Natural killer cell (primary cell): ENCODE measurements at regions not wholly inside any gene's neighbourhood (a gene's known extent, or its start where the extent isn't known, plus 50 kb on each side); places are given as distances from the start of the nearest gene placed in this dataset.

Experiments used
- ATAC-seq, 3 donors: fragments of 150-1000 bp in 2 of 3; fragments of 200-7000 bp in 1 of 3; cut with Tn5 transposase; 1 replicate in 1 of 3; 2 replicates in 2 of 3; pipeline ENCODE4 v1.10.0; 2021; ENCODE audit warnings: mild to moderate bottlenecking in 2 of 3, moderate library complexity in 2 of 3
- DNase-seq, 2 donors: peaks; one replicate each; pipeline versions ENCODE4 v3.0.0 to v3.0.0-alpha.2; 2013 to 2021; ENCODE audit warnings: mixed read lengths in 1 of 2
- H3K27ac ChIP-seq: one replicate; pipeline ENCODE4 v1.5.1; 2013; ENCODE audit warnings: mild to moderate bottlenecking, low read length
- H3K27me3 ChIP-seq: one replicate; pipeline ENCODE4 v1.6.1; 2013; ENCODE audit warnings: low read length; ENCODE audit not compliant: control insufficient read depth, insufficient read depth
- H3K36me3 ChIP-seq: one replicate; pipeline ENCODE4 v1.6.1; 2013; ENCODE audit warnings: low read length; ENCODE audit not compliant: control insufficient read depth, insufficient read depth
- H3K4me1 ChIP-seq: one replicate; pipeline ENCODE4 v1.6.1; 2013; ENCODE audit warnings: low read length; ENCODE audit not compliant: control insufficient read depth, insufficient read depth
- H3K4me3 ChIP-seq: one replicate; pipeline ENCODE4 v1.5.1; 2013; ENCODE audit warnings: low read length
- H3K9me3 ChIP-seq: one replicate; pipeline ENCODE4 v1.6.1; 2013; ENCODE audit warnings: low read length; ENCODE audit not compliant: control insufficient read depth, insufficient read depth
- H3K27ac Mint-ChIP-seq, 2 donors: one replicate each; pipeline ENCODE4 v1.8.0; 2022; ENCODE audit warnings: mild to moderate bottlenecking in 2 of 2, mixed read lengths in 2 of 2, moderate library complexity in 1 of 2
- H3K27me3 Mint-ChIP-seq, 2 donors: one replicate each; pipeline ENCODE4 v1.8.0; 2022; ENCODE audit warnings: low read depth in 2 of 2, mixed read lengths in 2 of 2
- H3K36me3 Mint-ChIP-seq: one replicate; pipeline ENCODE4 v1.8.0; 2022; ENCODE audit warnings: mixed read lengths
- H3K4me1 Mint-ChIP-seq, 2 donors: one replicate each; pipeline ENCODE4 v1.8.0; 2022; ENCODE audit warnings: mixed read lengths in 2 of 2
- H3K4me3 Mint-ChIP-seq: one replicate; pipeline ENCODE4 v1.8.0; 2022; ENCODE audit warnings: mild to moderate bottlenecking, moderate library complexity, mixed read lengths
- H3K9me3 Mint-ChIP-seq, 2 donors: one replicate each; pipeline ENCODE4 v1.8.0; 2022; ENCODE audit warnings: mixed read lengths in 2 of 2
- CTCF ChIP-seq: fragments of 200-600 bp; IDR thresholded peaks from one replicate; pipeline ENCODE4 v1.8.0; 2022; ENCODE audit warnings: antibody characterized with exemption
- WGBS: methylation state at CpG from one replicate; pipeline ENCODE4 v1.1.7; 2013; ENCODE audit warnings: missing lambda C conversion rate; ENCODE audit not compliant: insufficient coverage; 5-methylcytosine and 5-hydroxymethylcytosine counted together
- intact Hi-C: fragments of 100-400 bp; cut with micrococcal nuclease; formaldehyde crosslinking; loops from one replicate; pipeline ENCODE4 v1.14.2; 2022

DNA sequence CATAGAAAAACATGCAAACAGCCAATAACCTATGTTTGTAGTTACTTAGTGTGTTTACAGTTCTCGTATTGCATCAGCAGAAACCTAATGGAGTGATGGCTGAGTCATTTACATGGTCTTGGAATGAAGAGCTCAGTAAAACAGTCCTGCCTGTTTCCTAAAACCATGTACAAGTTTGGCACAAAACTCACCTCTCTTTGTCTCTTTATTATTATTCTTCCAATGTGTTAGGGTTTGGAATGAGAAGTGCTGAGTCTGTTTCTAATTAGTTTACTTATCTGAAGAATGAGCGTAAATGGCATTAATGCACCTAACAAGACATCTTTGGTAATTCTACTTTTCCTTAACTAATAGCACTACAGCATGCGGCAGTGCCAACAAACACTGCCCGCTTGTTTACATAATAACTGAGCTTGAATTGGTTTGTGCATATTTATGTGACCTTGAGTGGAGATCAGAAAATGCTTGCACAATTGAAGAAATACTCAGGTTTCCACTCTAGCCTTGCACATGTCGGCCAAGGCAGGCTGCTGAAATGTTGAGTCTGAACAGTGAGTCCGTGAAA lies 385.4 kb upstream of the SEMA6D start:
- Histone ChIP-seq H3K27ac (no peak overlapping the region), H3K4me1 (no peaks in the 10 kb centered on the region), H3K4me3 (no peak overlapping the region), H3K27me3 (no peaks in the 10 kb centered on the region), H3K9me3 (no peaks in the 10 kb centered on the region), H3K36me3 (no peaks in the 10 kb centered on the region)
- no peak for DNase-seq
- no peak for ATAC-seq
- Mint-ChIP-seq H3K27ac (no peak overlapping the region), H3K4me3 (no peak overlapping the region), H3K27me3 (no peaks in the 10 kb centered on the region), H3K4me1 (no peaks in the 10 kb centered on the region), H3K36me3 (no peaks in the 10 kb centered on the region), H3K9me3 (peaks cover 3 to 6% of the 10 kb centered on the region in 2 donors)
- intact Hi-C loops, result no loop called here
- no peak for TF ChIP-seq CTCF
- WGBS, result 91% methylated on average over 5 of the region's 6 CpGs

DNA sequence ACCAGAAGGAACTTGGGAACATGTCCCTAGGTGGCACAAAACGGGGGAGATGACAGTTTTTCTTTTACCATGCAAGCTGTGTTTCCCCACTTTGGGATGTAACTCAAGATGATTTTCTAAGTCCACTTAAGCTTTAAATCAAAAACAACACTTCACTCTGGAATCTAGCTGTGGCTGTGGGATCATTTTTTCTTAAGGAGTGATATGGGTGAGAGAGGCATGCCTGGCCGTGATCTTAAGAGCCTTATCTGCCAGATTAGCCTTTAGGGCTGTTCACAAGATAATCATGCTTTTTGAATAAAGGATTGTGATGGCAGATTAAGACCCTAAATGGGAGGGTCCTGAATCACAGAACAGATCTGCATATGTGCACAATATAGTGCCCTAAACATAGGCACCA lies 384.8 kb upstream of the SEMA6D start:
- intact Hi-C loops, result no loop called here
- Mint-ChIP-seq H3K27ac (no peak overlapping the region), H3K27me3 (no peaks in the 10 kb centered on the region), H3K4me1 (no peaks in the 10 kb centered on the region), H3K4me3 (no peak overlapping the region), H3K36me3 (no peaks in the 10 kb centered on the region), H3K9me3 (peaks cover 3 to 6% of the 10 kb centered on the region in 2 donors)
- Histone ChIP-seq H3K27me3 (no peaks in the 10 kb centered on the region), H3K36me3 (no peaks in the 10 kb centered on the region), H3K27ac (no peak overlapping the region), H3K9me3 (no peaks in the 10 kb centered on the region), H3K4me1 (no peaks in the 10 kb centered on the region), H3K4me3 (no peak overlapping the region)
- TF ChIP-seq CTCF, result no peak
- WGBS, result 92% methylated on average over 2 of the region's 2 CpGs
- no peak for ATAC-seq
- DNase-seq, result no peak

- no peak overlapping the region for H3K27ac ChIP-seq
- H3K36me3 ChIP-seq, result no peaks in the 10 kb centered on the region
- no peak overlapping the region for H3K4me3 ChIP-seq
- WGBS, result 74% methylated on average over 3 of the region's 5 CpGs
- H3K9me3 Mint-ChIP-seq, result peaks cover 2 to 6% of the 10 kb centered on the region in 2 donors
- no peaks in the 10 kb centered on the region for H3K27me3 Mint-ChIP-seq
- DNase-seq (no peak), ATAC-seq (no peak)
- no peaks in the 10 kb centered on the region for H3K4me1 ChIP-seq
- no peak for TF ChIP-seq CTCF
- H3K4me1 Mint-ChIP-seq, result no peaks in the 10 kb centered on the region
- H3K27ac Mint-ChIP-seq, result no peak overlapping the region
- no peaks in the 10 kb centered on the region for H3K36me3 Mint-ChIP-seq
- H3K4me3 Mint-ChIP-seq, result no peak overlapping the region
- intact Hi-C loops, result no loop called here
- no peaks in the 10 kb centered on the region for H3K9me3 ChIP-seq
- no peaks in the 10 kb centered on the region for H3K27me3 ChIP-seq
Measured at GRCh38 chr15:47333734-47334133, 383.6 kb upstream of the SEMA6D start.

DNA sequence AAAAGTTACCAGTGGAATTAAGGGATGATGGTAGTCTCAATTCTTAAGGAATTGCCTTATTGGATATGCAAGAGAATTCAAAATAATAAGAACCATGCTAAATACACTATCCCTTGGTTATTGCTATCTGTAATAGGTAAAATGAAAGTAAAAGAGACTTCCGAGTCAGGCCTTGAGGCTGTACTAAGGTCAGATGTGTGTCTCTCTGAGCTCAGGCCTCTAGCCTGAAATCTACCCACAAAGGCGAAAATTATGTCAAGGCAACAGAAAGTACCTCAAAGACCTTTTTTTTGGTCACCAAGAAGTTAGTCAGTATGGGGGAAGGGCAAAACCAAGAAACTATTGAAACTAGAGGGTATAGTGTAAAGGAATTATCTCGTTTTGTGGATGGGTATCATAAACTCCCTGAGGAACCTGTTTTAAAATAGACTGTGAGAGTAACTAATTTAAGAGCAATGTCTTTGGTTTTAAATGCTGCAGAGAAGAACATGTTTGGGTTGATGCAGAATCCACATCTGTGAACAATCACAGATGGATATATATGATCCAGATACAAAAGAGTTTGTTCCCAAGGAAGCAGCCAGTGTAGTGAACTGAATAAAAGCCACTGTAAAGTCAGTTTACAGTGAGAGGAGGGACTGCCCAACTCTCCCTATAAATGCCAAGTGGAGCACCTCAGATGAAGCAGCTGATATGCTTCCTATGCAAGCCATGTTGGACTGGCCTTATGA lies 382.3 kb upstream of the SEMA6D start:
- H3K4me3 Mint-ChIP-seq, result no peak overlapping the region
- TF ChIP-seq CTCF, result no peak
- Histone ChIP-seq H3K9me3 (no peaks in the 10 kb centered on the region), H3K27me3 (no peaks in the 10 kb centered on the region), H3K27ac (no peak overlapping the region), H3K4me1 (no peaks in the 10 kb centered on the region), H3K4me3 (no peak overlapping the region), H3K36me3 (no peaks in the 10 kb centered on the region)
- ATAC-seq (no peak), DNase-seq (no peak)
- no peaks in the 10 kb centered on the region for H3K36me3 Mint-ChIP-seq
- WGBS, result 79% methylated on average over 3 of the region's 3 CpGs
- intact Hi-C loops, result no loop called here
- no peaks in the 10 kb centered on the region for H3K4me1 Mint-ChIP-seq
- H3K27ac Mint-ChIP-seq, result no peak overlapping the region
- H3K27me3 Mint-ChIP-seq, result no peaks in the 10 kb centered on the region
- H3K9me3 Mint-ChIP-seq, result peaks cover 2 to 10% of the 10 kb centered on the region in 2 donors
